Activated naive CD4-positive, alpha-beta T cell treated with anti-CD3 and anti-CD28 coated beads, Interleukin-2, amount 50 U/mL, for 72 hours (primary cell): ENCODE measurements at regions not wholly inside any gene's neighbourhood (a gene's known extent, or its start where the extent isn't known, plus 50 kb on each side); places are given as distances from the start of the nearest gene placed in this dataset.

Source experiments
- ATAC-seq, 2 donors: fragments of 150-1000 bp; cut with Tn5 transposase; 2 replicates each; pipeline ENCODE4 v1.10.0; 2021; ENCODE audit warnings: mild to moderate bottlenecking in 2 of 2, moderate library complexity in 2 of 2
- DNase-seq, 2 donors: peaks; one replicate each; pipeline ENCODE4 v3.0.0; 2021 to 2022; ENCODE audit warnings: low spot score in 2 of 2
- H3K27ac Mint-ChIP-seq, 2 donors: one replicate each; pipeline ENCODE4 v1.8.0; 2022; ENCODE audit warnings: mild to moderate bottlenecking in 2 of 2, mixed read lengths in 2 of 2
- H3K36me3 Mint-ChIP-seq, 2 donors: one replicate each; pipeline ENCODE4 v1.8.0; 2022; ENCODE audit warnings: mixed read lengths in 2 of 2
- H3K9me3 Mint-ChIP-seq, 2 donors: one replicate each; pipeline ENCODE4 v1.8.0; 2022; ENCODE audit warnings: mixed read lengths in 2 of 2

DNA sequence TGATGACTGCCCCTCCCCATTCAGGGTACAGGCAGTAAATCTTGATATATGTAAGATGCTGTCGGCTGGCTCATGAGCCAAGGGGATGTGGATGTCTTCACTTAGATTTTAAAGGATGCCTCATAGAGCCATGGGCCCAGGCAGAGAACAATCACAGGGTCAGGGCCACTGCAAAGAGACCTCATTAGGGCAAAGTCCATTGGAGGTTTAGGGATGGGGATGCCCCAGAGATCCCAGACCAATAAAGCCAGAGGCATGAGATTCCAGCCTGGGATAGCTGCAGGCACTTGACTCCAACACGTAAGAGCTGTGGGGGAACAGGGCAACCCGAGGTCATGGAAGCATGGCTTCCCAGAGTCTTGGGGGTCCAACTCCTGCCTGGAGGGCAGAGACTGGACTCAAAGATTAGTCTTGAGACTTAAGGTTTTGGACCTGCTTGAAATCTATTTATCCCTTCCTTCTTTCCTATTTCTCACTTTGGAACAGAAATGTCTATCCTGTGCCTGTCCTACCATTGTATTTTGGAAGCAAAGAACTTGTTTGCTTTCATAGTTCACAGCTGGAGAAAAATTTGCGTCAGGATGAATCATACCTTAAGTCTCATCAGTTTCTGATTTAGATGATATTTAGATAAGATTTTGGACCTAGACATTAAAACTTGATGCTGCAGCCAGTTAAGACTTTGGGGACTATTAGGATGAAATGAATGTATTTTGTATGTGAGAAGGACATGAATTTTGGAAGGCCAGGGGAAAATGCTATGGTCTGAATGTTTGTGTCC, 101.3 kb upstream of the ADRA1B start:
- DNase-seq (no peak), ATAC-seq (no peak)
- H3K9me3 Mint-ChIP-seq, result peaks cover 3 to 8% of the 10 kb centered on the region in 2 donors
- no peak overlapping the region for H3K27ac Mint-ChIP-seq
- H3K36me3 Mint-ChIP-seq, result no peaks in the 10 kb centered on the region

GRCh38 chr5:159817262-159818029, 98.8 kb upstream of the ADRA1B start:
- no peaks in the 10 kb centered on the region for H3K36me3 Mint-ChIP-seq
- DNase-seq (no peak), ATAC-seq (no peak)
- no peak overlapping the region for H3K27ac Mint-ChIP-seq
- peaks cover under 1 to 4% of the 10 kb centered on the region in 2 donors for H3K9me3 Mint-ChIP-seq

- no peak overlapping the region for H3K27ac Mint-ChIP-seq
- ATAC-seq (no peak), DNase-seq (no peak)
- no peaks in the 10 kb centered on the region for H3K9me3 Mint-ChIP-seq
- H3K36me3 Mint-ChIP-seq, result no peaks in the 10 kb centered on the region
These were observed 96.5 kb upstream of the ADRA1B start for GRCh38 chr5:159819591-159820411.

DNA sequence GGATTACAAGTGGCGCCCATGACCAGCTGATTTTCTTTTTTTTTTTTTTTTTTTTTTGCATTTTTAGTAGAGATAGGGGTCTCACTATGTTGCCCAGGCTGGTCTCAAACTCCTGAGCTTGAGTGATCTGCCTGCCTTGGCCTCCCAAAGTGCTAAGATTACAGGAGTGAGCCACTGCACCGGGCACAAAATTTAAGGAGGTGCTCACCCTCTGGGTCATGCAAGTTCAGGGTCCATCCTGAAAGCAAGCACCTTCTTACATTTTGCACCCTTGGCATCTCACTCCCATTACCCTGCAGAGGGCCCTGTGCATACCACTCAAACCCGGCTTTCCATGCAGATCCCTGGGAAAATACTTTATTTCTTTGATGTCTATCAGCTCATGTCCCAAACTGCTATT, 95.6 kb upstream of the ADRA1B start:
- DNase-seq (no peak), ATAC-seq (no peak)
- Mint-ChIP-seq H3K36me3 (no peaks in the 10 kb centered on the region), H3K9me3 (no peaks in the 10 kb centered on the region), H3K27ac (no peak overlapping the region)

DNA sequence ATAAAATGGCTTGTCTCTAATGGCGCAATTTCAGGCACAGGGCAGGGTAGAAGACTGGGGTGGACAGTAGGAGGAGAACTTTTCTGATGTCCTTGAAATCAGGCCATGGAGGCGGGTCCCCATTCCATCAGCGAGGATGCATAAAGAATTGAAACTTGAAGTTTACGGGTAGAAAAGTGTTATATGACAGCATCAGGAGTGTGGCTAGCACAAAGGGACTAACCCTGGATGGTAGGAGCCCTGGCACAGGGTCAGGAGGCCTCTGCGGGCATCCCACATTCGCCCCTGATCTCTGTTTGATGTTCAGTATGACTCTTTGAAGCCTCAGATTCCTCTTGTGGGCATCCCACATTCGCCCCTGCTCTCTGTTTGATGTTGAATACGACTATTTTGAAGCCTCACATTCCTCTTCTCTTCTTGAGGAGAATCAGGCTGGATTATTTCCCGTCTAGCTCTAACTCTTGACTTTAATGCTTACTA, 94.8 kb upstream of the ADRA1B start:
- no peak for DNase-seq
- H3K36me3 Mint-ChIP-seq, result no peaks in the 10 kb centered on the region
- no peaks in the 10 kb centered on the region for H3K9me3 Mint-ChIP-seq
- ATAC-seq, result no peak
- no peak overlapping the region for H3K27ac Mint-ChIP-seq

- ATAC-seq, result no peak
- Mint-ChIP-seq H3K27ac (no peak overlapping the region), H3K9me3 (no peaks in the 10 kb centered on the region), H3K36me3 (no peaks in the 10 kb centered on the region)
- no peak for DNase-seq
These were observed 91.8 kb upstream of the ADRA1B start for GRCh38 chr5:159824188-159825161.

DNA sequence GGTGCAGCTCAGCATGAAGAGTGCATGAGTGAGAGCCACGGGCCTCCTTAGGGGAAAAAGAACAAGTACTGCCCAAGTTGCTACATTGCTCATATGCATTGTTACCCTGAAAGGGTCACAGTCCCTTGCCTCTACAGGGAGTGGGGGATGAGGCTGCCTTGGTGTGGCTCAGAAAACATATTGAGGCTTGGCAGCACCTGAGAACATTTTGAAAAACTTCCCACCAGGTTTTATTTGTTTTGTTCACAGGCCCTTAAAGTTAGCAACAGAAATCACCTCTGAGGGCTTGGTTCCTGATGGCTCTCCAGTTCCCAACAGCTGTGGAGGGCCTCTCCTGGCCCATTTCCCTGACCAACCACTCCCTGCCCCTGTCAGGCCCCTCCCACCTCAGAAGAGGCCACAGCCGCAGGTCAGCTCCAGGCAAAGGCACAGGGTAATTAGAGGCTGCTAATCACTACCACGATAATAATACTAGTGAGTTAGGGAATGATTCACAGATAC, 90.7 kb upstream of the ADRA1B start:
- ATAC-seq, result no peak
- H3K27ac Mint-ChIP-seq, result no peak overlapping the region
- H3K9me3 Mint-ChIP-seq, result no peaks in the 10 kb centered on the region
- DNase-seq, result no peak
- H3K36me3 Mint-ChIP-seq, result no peaks in the 10 kb centered on the region

DNA sequence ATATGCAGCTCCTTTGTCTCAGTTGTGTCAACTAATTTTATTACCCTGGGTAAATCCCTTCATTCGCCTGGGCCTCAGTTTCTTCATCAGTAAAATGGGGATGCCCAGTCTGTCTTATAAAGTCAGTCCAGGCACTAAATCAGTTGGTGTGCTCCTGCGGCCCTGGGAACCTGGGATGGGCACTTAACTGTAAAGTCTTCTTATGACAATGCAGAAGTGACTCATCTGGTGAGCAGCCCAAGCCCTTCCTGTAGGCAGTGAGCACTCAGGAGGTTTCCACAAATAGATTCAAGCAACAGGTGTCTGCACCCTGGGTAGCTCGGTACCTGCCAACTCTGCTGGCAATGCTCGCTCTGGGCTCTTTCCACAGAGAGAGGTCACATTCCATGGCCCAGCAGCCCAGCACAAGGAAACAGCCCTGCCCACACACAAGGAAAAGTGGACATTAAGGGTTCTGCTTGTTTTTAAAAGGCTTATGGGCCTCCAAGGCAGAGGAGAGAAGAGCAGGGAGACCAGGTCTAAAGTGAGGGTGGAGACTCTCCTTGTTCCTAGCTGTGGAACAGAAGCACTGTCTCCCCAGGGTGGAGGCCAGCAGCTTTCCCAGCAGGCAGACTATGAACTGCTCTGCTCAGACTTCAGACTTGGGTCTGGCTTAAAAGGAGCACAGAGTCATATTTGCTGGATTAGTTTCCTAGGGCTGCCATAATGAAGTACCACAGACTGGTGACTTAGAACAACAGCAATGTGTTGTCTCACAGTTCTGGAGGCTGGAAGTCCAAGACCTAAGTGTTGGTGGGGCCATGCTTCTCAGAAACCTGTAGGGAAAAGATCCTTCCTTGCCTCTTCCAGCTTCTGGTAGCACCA, 89.7 kb upstream of the ADRA1B start:
- ATAC-seq (peak; percentile 38 to 47), DNase-seq (no peak)
- H3K9me3 Mint-ChIP-seq, result no peaks in the 10 kb centered on the region
- H3K36me3 Mint-ChIP-seq, result no peaks in the 10 kb centered on the region
- no peak overlapping the region for H3K27ac Mint-ChIP-seq

- no peaks in the 10 kb centered on the region for H3K36me3 Mint-ChIP-seq
- H3K27ac Mint-ChIP-seq, result no peak overlapping the region
- no peak for ATAC-seq
These were observed 88.4 kb upstream of the ADRA1B start for GRCh38 chr5:159827861-159828260.

GRCh38 chr5:159832073-159832472, 84.2 kb upstream of the ADRA1B start:
- Mint-ChIP-seq H3K9me3 (peaks cover 11 to 12% of the 10 kb centered on the region in 2 donors), H3K36me3 (peaks cover 0 to 7% of the 10 kb centered on the region in 2 donors), H3K27ac (no peak overlapping the region)
- no peak for ATAC-seq
- DNase-seq, result no peak

More at GRCh38 chr5:159827861-159828260, 88.4 kb upstream of the ADRA1B start:
- no peak for DNase-seq
- no peaks in the 10 kb centered on the region for H3K9me3 Mint-ChIP-seq

DNA sequence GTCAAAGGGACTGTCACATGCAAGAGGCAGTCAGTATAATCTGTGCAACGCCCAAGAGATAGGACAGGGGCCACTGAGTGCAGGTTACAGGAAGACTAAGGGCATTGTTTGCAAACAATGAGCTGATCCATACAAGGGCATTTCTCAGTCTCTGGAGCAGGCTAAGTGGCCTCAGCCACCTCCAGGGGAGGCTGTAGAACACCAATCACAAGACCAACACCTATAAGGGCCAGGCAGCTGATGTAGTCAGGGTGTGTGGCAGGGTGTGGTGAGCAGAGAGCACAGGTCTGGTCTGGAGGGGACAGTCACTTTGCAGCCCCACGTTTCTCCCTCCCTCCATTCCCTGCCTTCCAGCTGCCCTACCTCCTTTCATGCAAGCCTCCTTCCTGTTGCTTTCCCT, 83.2 kb upstream of the ADRA1B start:
- H3K27ac Mint-ChIP-seq, result no peak overlapping the region
- H3K9me3 Mint-ChIP-seq, result peaks cover 11 to 12% of the 10 kb centered on the region in 2 donors
- H3K36me3 Mint-ChIP-seq, result peaks cover 0 to 7% of the 10 kb centered on the region in 2 donors
- no peak for ATAC-seq
- no peak for DNase-seq

GRCh38 chr5:159833846-159834245, 82.4 kb upstream of the ADRA1B start:
- peaks cover 0 to 7% of the 10 kb centered on the region in 2 donors for H3K36me3 Mint-ChIP-seq

GRCh38 chr5:159835548-159835947, 80.7 kb upstream of the ADRA1B start:
- H3K9me3 Mint-ChIP-seq, result peaks cover 11 to 12% of the 10 kb centered on the region in 2 donors
- no peak overlapping the region for H3K27ac Mint-ChIP-seq
- DNase-seq (no peak), ATAC-seq (no peak)
- peaks cover 0 to 7% of the 10 kb centered on the region in 2 donors for H3K36me3 Mint-ChIP-seq

More at GRCh38 chr5:159833846-159834245, 82.4 kb upstream of the ADRA1B start:
- DNase-seq (no peak), ATAC-seq (no peak)
- peaks cover 11 to 12% of the 10 kb centered on the region in 2 donors for H3K9me3 Mint-ChIP-seq
- H3K27ac Mint-ChIP-seq, result no peak overlapping the region

DNA sequence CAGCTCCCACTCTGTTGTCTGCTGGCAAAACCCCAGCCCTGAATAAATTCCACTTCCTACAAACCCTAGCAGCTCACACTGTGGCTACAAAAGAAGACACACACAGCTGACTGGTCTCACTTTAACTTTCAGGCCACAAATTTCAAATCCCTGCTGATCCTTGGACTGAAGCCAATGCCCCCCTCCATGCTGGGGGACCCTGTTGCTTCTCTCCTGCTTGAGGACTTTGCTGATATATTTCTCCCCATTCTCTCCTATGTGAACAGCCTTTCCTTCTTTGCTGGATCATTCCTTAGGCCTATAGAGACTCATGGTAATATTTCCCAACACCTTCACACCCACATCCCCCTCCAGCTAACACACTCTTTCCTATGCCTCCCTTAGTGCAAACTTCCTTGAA, 79.6 kb upstream of the ADRA1B start:
- H3K36me3 Mint-ChIP-seq, result peaks cover 0 to 7% of the 10 kb centered on the region in 2 donors
- ATAC-seq (no peak), DNase-seq (no peak)
- no peak overlapping the region for H3K27ac Mint-ChIP-seq
- peaks cover 11 to 12% of the 10 kb centered on the region in 2 donors for H3K9me3 Mint-ChIP-seq

GRCh38 chr5:159837860-159838259, 78.4 kb upstream of the ADRA1B start:
- H3K9me3 Mint-ChIP-seq, result peaks cover 11 to 12% of the 10 kb centered on the region in 2 donors
- H3K27ac Mint-ChIP-seq, result no peak overlapping the region
- ATAC-seq (no peak), DNase-seq (no peak)
- peaks cover 0 to 7% of the 10 kb centered on the region in 2 donors for H3K36me3 Mint-ChIP-seq
